ENCODE measurements at regions not wholly inside any gene's neighbourhood (a gene's known extent, or its start where the extent isn't known, plus 50 kb on each side); places are given as distances from the start of the nearest gene placed in this dataset.

- ATAC-seq (no peak), DNase-seq (ENCODE audit: low read depth, low spot score) (no peak)
- H2AFZ ChIP-seq (ENCODE audit: low read depth, low read length, poor library complexity, severe bottlenecking), result no peak overlapping the region
- H3K4me1 ChIP-seq (ENCODE audit: control insufficient read depth in 1 of 2, insufficient read depth in 2 of 2, low read length in 2 of 2), result no peaks in the 10 kb centered on the region
- no peak overlapping the region for H3K4me2 ChIP-seq (ENCODE audit: low read length)
- peaks cover 0 to 5% of the 10 kb centered on the region in 2 experiments; a peak in 1 of 4 replicates for H3K9me3 ChIP-seq (ENCODE audit: control insufficient read depth in 1 of 2, insufficient read depth in 1 of 2, low read depth in 1 of 2, low read length in 2 of 2)
- H3K9me2 ChIP-seq (ENCODE audit: insufficient read depth), result no peaks in the 10 kb centered on the region
- H3K9ac ChIP-seq (ENCODE audit: low read length), result no peak overlapping the region
- no peak overlapping the region for H3K27ac ChIP-seq (ENCODE audit: low read depth, low read length)
- H3K27me3 ChIP-seq (ENCODE audit: insufficient read depth, low read length), result no peaks in the 10 kb centered on the region
- no TSS peak for BruUV-seq (replicated peaks)
- intact Hi-C loops (cut with micrococcal nuclease), result no loop called here
- no peaks in the 10 kb centered on the region for H4K20me1 ChIP-seq (ENCODE audit: insufficient read depth)
- RAD21 ChIA-PET (ENCODE audit: low non-redundant PET in 1 of 2, low total read pairs in 2 of 2, uncharacterized antibody in 2 of 2, unreplicated experiment in 2 of 2), result no interaction called here
- POLR2A ChIA-PET, result no interaction called here
- no peaks in the 10 kb centered on the region for H3K79me2 ChIP-seq (ENCODE audit: insufficient read depth, low read length)
- TF ChIP-seq MAX (IDR thresholded peaks at IDR 0.05) (no peak), EZH2phosphoT487 (IDR thresholded peaks at IDR 0.05; ENCODE audit: borderline replicate concordance) (no peak), ZNF274 (IDR thresholded peaks at IDR 0.05; ENCODE audit: low read depth, low read length) (no peak), FOSL1 (IDR thresholded peaks at IDR 0.05; ENCODE audit: low read depth) (no peak), RAD21 (IDR thresholded peaks at IDR 0.05; ENCODE audit: low read depth) (no peak), CEBPB (IDR thresholded peaks at IDR 0.05; ENCODE audit: low read depth) (no peak), SRF (IDR thresholded peaks at IDR 0.05; ENCODE audit: low read depth) (no peak), TCF7L2 (IDR thresholded peaks at IDR 0.05; ENCODE audit: borderline replicate concordance, extremely low read depth, insufficient read depth, insufficient read length) (no peak), SIN3A (IDR thresholded peaks at IDR 0.05; ENCODE audit: low read depth) (no peak), CBX3 (IDR thresholded peaks at IDR 0.05; ENCODE audit: low read depth) (no peak), POLR2A (IDR thresholded peaks at IDR 0.05; ENCODE audit: borderline replicate concordance, extremely low read depth, insufficient read depth, insufficient read length) (no peak), ZFX (IDR thresholded peaks at IDR 0.05) (no peak), EZH2 (IDR thresholded peaks at IDR 0.05) (no peak), ATF3 (IDR thresholded peaks at IDR 0.05) (no peak), SP1 (IDR thresholded peaks at IDR 0.05; ENCODE audit: low read depth) (no peak), REST (IDR thresholded peaks at IDR 0.05; ENCODE audit: low read depth) (no peak), ZBTB33 (IDR thresholded peaks at IDR 0.05; ENCODE audit: extremely low read depth, insufficient replicate concordance, low read length) (no peak), CTCF (IDR thresholded peaks at IDR 0.05 in 2 of 3, conservative IDR thresholded peaks at IDR 0.05 in 1 of 3; ENCODE audit: borderline replicate concordance in 1 of 3, insufficient read depth in 1 of 3, low read depth in 2 of 3, low read length in 2 of 3) (no peak), EGR1 (IDR thresholded peaks at IDR 0.05; ENCODE audit: low read depth) (no peak)
- no peak overlapping the region for H3K4me3 ChIP-seq (replicated peaks in 1 of 2; ENCODE audit: low read depth in 1 of 2, low read length in 2 of 2)
- H3K36me3 ChIP-seq (ENCODE audit: control insufficient read depth in 1 of 2, insufficient read depth in 2 of 2, low read length in 2 of 2), result no peaks in the 10 kb centered on the region
- CTCF ChIA-PET, result no interaction called here
Observed at GRCh38 chr22:48689206-48689605, 1138.5 kb downstream of the BRD1 start.
